ENCODE measurements at regions not wholly inside any gene's neighbourhood (a gene's known extent, or its start where the extent isn't known, plus 50 kb on each side); places are given as distances from the start of the nearest gene placed in this dataset.

DNA sequence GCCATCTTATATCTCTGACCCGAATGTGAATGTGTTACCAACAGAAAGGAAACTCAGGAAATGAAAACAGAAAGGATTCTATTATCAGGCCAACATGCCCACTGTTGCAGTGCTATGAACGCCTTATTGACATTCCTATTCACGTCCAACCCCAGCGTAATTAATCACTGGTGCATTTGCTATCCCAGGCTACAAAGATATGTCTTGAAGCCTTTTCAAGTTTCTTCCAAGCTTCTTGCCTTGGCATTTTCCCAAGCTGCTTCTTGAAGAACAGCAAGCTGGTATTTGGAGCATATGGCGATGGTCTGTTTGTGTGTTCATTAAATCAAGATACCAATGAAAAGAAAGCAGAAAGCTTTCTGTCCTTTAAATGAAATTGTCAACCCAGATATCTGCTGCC lies 579.2 kb upstream of the ZNF462 start:
- TF ChIP-seq EZH2 (IDR thresholded peaks at IDR 0.05; ENCODE audit: borderline replicate concordance) (no peak), EZH2phosphoT487 (IDR thresholded peaks at IDR 0.05; ENCODE audit: low read depth, severe bottlenecking, unreplicated experiment) (no peak)
- TF ChIP-seq, protein P1, sequence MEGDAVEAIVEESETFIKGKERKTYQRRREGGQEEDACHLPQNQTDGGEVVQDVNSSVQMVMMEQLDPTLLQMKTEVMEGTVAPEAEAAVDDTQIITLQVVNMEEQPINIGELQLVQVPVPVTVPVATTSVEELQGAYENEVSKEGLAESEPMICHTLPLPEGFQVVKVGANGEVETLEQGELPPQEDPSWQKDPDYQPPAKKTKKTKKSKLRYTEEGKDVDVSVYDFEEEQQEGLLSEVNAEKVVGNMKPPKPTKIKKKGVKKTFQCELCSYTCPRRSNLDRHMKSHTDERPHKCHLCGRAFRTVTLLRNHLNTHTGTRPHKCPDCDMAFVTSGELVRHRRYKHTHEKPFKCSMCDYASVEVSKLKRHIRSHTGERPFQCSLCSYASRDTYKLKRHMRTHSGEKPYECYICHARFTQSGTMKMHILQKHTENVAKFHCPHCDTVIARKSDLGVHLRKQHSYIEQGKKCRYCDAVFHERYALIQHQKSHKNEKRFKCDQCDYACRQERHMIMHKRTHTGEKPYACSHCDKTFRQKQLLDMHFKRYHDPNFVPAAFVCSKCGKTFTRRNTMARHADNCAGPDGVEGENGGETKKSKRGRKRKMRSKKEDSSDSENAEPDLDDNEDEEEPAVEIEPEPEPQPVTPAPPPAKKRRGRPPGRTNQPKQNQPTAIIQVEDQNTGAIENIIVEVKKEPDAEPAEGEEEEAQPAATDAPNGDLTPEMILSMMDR (IDR thresholded peaks at IDR 0.05; ENCODE audit: poor library complexity) = no peak

All from hepatocyte (in vitro differentiated cells).